HL-60 (cell line): ENCODE measurements at regions not wholly inside any gene's neighbourhood (a gene's known extent, or its start where the extent isn't known, plus 50 kb on each side); places are given as distances from the start of the nearest gene placed in this dataset.

Experiments
- DNase-seq, 2 experiments: peaks; one replicate each; pipeline ENCODE4 v3.0.0-alpha.2; 2010 to 2020; ENCODE audit warnings: low read depth in 1 of 2, low spot score in 1 of 2
- H3K27ac ChIP-seq: fragments of 250-450 bp; sonication (Bioruptor Pico); replicated peaks from 2 replicates; pipeline ENCODE4 v1.5.1; 2020; ENCODE audit warnings: mild to moderate bottlenecking, moderate library complexity
- H3K27me3 ChIP-seq: fragments of 250-450 bp; sonication (Bioruptor Pico); 2 replicates; pipeline ENCODE4 v1.5.1; 2021; ENCODE audit warnings: mild to moderate bottlenecking, moderate library complexity; ENCODE audit not compliant: insufficient read depth, poor library complexity, severe bottlenecking
- H3K4me3 ChIP-seq: replicated peaks from 2 replicates; pipeline ENCODE4 v1.5.1; 2011; ENCODE audit warnings: mild to moderate bottlenecking, control low read depth, low read length; ENCODE audit not compliant: insufficient read depth
- CTCF ChIP-seq: IDR thresholded peaks from one replicate; pipeline ENCODE4 v1.5.1; 2011; ENCODE audit warnings: low read length, control low read depth, inconsistent platforms; ENCODE audit not compliant: insufficient read depth
- GABPA ChIP-seq: IDR thresholded peaks from 2 replicates; pipeline ENCODE4 v1.6.1; 2012; ENCODE audit warnings: low read depth
- POLR2AphosphoS5 ChIP-seq: IDR thresholded peaks from 2 replicates; pipeline ENCODE4 v1.6.1; 2012; ENCODE audit warnings: low read depth
- REST ChIP-seq: IDR thresholded peaks from 2 replicates; pipeline ENCODE4 v1.6.1; 2012; ENCODE audit warnings: low read depth; ENCODE audit not compliant: insufficient replicate concordance
- SPI1 ChIP-seq: IDR thresholded peaks from 2 replicates; pipeline ENCODE4 v1.6.1; 2012; ENCODE audit warnings: low read depth, mild to moderate bottlenecking, borderline replicate concordance

GRCh38 chr7:18268571-18268970 lies 227.0 kb upstream of the HDAC9 start:
- Histone ChIP-seq H3K27ac (no peak overlapping the region), H3K27me3 (no peaks in the 10 kb centered on the region), H3K4me3 (no peak overlapping the region)
- no peak for TF ChIP-seq REST
- no peak for TF ChIP-seq POLR2AphosphoS5
- no peak for TF ChIP-seq SPI1
- no peak for TF ChIP-seq CTCF
- TF ChIP-seq GABPA, result no peak
- no peak for DNase-seq

DNA sequence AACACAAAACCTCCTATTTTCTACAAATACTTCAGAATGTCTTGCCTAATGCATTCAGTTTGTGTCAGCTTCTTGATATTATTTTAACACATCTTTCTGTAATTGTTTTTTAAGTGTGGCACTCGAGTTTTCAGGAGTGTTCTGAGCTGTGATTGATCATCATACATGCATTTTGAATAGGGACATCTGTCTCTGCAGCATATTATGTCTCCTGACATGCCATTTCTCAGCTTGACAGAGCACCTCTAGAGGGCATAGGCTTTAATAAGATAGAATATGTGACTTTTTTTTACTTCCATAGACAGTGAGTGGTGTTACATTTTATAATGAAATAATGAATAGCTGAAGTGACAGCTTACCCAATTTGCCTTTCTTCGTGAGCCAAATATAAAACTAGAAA lies 219.2 kb upstream of the HDAC9 start:
- no peak for DNase-seq
- Histone ChIP-seq H3K27ac (no peak overlapping the region), H3K27me3 (no peaks in the 10 kb centered on the region), H3K4me3 (no peak overlapping the region)
- TF ChIP-seq CTCF (no peak), POLR2AphosphoS5 (no peak), REST (no peak), SPI1 (no peak), GABPA (no peak)

- no peak for TF ChIP-seq GABPA
- no peak for TF ChIP-seq SPI1
- no peak for DNase-seq
- Histone ChIP-seq H3K4me3 (no peak overlapping the region), H3K27me3 (no peaks in the 10 kb centered on the region), H3K27ac (no peak overlapping the region)
Observed at GRCh38 chr7:18278316-18278715, 217.2 kb upstream of the HDAC9 start.

GRCh38 chr7:18283045-18283444 lies 212.5 kb upstream of the HDAC9 start:
- H3K27ac ChIP-seq, result no peak overlapping the region
- H3K27me3 ChIP-seq, result no peaks in the 10 kb centered on the region
- TF ChIP-seq GABPA (no peak), SPI1 (peak; percentile 63; the same call in 1 of the 2 replicates)
- DNase-seq, result peak in 1 of 2 experiments; percentile 25
- H3K4me3 ChIP-seq, result no peak overlapping the region

- H3K27ac ChIP-seq, result no peak overlapping the region
- TF ChIP-seq REST (no peak), SPI1 (no peak), CTCF (no peak)
- no peaks in the 10 kb centered on the region for H3K27me3 ChIP-seq
- DNase-seq, result no peak
- H3K4me3 ChIP-seq, result no peak overlapping the region
Observed at GRCh38 chr7:18287482-18287881, 208.1 kb upstream of the HDAC9 start.
